A549 (cell line): ENCODE measurements at regions not wholly inside any gene's neighbourhood (a gene's known extent, or its start where the extent isn't known, plus 50 kb on each side); places are given as distances from the start of the nearest gene placed in this dataset.

Experiments used
- MAX ChIP-seq: IDR thresholded peaks from 2 replicates; pipeline ENCODE4 v1.6.1; 2012
- POLR2A ChIP-seq: IDR thresholded peaks from 2 replicates; pipeline ENCODE4 v1.6.1; 2012; ENCODE audit warnings: mild to moderate bottlenecking, low read length
- RFX5 ChIP-seq: fragments of 450-650 bp; IDR thresholded peaks from 2 replicates; pipeline ENCODE4 v1.7.1; 2014; ENCODE audit warnings: antibody characterized with exemption, mild to moderate bottlenecking, moderate library complexity
- TF ChIP-seq, protein P1 (sequence below): fragments of 150-350 bp; IDR thresholded peaks from 2 replicates; pipeline ENCODE4 v1.6.1; 2014; ENCODE audit warnings: low read depth, mild to moderate bottlenecking, low read length
- TF ChIP-seq, protein P2 (sequence below): fragments of >200 bp; sonication (Bioruptor Twin); formaldehyde crosslinking; IDR thresholded peaks from 3 replicates; pipeline ENCODE4 v1.5.1; 2016

- no peak for TF ChIP-seq POLR2A
- TF ChIP-seq, protein P1, sequence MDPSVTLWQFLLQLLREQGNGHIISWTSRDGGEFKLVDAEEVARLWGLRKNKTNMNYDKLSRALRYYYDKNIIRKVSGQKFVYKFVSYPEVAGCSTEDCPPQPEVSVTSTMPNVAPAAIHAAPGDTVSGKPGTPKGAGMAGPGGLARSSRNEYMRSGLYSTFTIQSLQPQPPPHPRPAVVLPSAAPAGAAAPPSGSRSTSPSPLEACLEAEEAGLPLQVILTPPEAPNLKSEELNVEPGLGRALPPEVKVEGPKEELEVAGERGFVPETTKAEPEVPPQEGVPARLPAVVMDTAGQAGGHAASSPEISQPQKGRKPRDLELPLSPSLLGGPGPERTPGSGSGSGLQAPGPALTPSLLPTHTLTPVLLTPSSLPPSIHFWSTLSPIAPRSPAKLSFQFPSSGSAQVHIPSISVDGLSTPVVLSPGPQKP, result no peak
- no peak for TF ChIP-seq MAX
- TF ChIP-seq, protein P2, sequence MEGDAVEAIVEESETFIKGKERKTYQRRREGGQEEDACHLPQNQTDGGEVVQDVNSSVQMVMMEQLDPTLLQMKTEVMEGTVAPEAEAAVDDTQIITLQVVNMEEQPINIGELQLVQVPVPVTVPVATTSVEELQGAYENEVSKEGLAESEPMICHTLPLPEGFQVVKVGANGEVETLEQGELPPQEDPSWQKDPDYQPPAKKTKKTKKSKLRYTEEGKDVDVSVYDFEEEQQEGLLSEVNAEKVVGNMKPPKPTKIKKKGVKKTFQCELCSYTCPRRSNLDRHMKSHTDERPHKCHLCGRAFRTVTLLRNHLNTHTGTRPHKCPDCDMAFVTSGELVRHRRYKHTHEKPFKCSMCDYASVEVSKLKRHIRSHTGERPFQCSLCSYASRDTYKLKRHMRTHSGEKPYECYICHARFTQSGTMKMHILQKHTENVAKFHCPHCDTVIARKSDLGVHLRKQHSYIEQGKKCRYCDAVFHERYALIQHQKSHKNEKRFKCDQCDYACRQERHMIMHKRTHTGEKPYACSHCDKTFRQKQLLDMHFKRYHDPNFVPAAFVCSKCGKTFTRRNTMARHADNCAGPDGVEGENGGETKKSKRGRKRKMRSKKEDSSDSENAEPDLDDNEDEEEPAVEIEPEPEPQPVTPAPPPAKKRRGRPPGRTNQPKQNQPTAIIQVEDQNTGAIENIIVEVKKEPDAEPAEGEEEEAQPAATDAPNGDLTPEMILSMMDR, result no peak
- TF ChIP-seq RFX5, result no peak
These were observed 420.9 kb upstream of the NBEA start for GRCh38 chr13:34521171-34521570.
